Neural progenitor cell (in vitro differentiated cells): ENCODE measurements at regions not wholly inside any gene's neighbourhood (a gene's known extent, or its start where the extent isn't known, plus 50 kb on each side); places are given as distances from the start of the nearest gene placed in this dataset.
A peak's percentile ranks its signal among the peaks of the same experiment; 100 is the strongest.
"Not testable (repeated sequence)": the region's sequence is repeated elsewhere in the genome, so short reads cannot be mapped to it uniquely, and the experiment has no call there.

Experiments
- DNase-seq: peaks from one replicate; pipeline ENCODE4 v3.0.0-alpha.2; 2016; ENCODE audit warnings: low spot score
- H2AFZ ChIP-seq: fragments of 200-600 bp; sonication (generic); replicated peaks from 2 replicates; pipeline ENCODE4 v1.6.1; 2016; ENCODE audit warnings: antibody characterized with exemption
- H3F3A ChIP-seq: fragments of 200-600 bp; sonication (generic); 2 replicates; pipeline ENCODE4 v1.6.1; 2016; ENCODE audit warnings: antibody characterized with exemption, low read depth
- H3K27ac ChIP-seq: fragments of 200-600 bp; sonication (generic); 2 replicates; pipeline ENCODE4 v1.5.1; 2016; ENCODE audit warnings: mild to moderate bottlenecking
- H3K27me3 ChIP-seq: fragments of 200-600 bp; sonication (generic); 2 replicates; pipeline ENCODE4 v1.6.1; 2016; ENCODE audit warnings: mild to moderate bottlenecking, moderate library complexity
- H3K36me3 ChIP-seq: fragments of 200-600 bp; sonication (generic); 2 replicates; pipeline ENCODE4 v1.5.1; 2016
- H3K4me1 ChIP-seq: fragments of 200-600 bp; sonication (generic); 2 replicates; pipeline ENCODE4 v1.6.1; 2016; ENCODE audit warnings: mixed run types
- H3K4me2 ChIP-seq: fragments of 200-600 bp; sonication (generic); 2 replicates; pipeline ENCODE4 v1.6.1; 2016
- H3K4me3 ChIP-seq: fragments of 200-600 bp; sonication (generic); 2 replicates; pipeline ENCODE4 v1.5.1; 2016
- H3K79me2 ChIP-seq: fragments of 200-600 bp; sonication (generic); 2 replicates; pipeline ENCODE4 v1.6.1; 2016; ENCODE audit warnings: low read depth
- H3K9ac ChIP-seq: fragments of 200-600 bp; sonication (generic); 2 replicates; pipeline ENCODE4 v1.6.1; 2016
- H3K9me3 ChIP-seq: fragments of 200-600 bp; sonication (generic); 2 replicates; pipeline ENCODE4 v1.5.1; 2016; ENCODE audit warnings: low read depth
- H4K20me1 ChIP-seq: fragments of 200-600 bp; sonication (generic); 2 replicates; pipeline ENCODE4 v1.6.1; 2016; ENCODE audit warnings: low read depth
- H3K27ac Mint-ChIP-seq: 3 replicates; pipeline ENCODE4 v1.8.0; 2021; ENCODE audit warnings: mixed read lengths
- H3K27me3 Mint-ChIP-seq: 2 replicates; pipeline ENCODE4 v1.8.0; 2022; ENCODE audit warnings: low read depth, mild to moderate bottlenecking, inconsistent platforms, moderate library complexity, mixed read lengths; ENCODE audit not compliant: insufficient read depth
- H3K36me3 Mint-ChIP-seq: 3 replicates; pipeline ENCODE4 v1.8.0; 2021; ENCODE audit warnings: mixed read lengths
- H3K4me1 Mint-ChIP-seq: 3 replicates; pipeline ENCODE4 v1.8.0; 2021; ENCODE audit warnings: mixed read lengths
- H3K4me3 Mint-ChIP-seq: 3 replicates; pipeline ENCODE4 v1.8.0; 2021; ENCODE audit warnings: mild to moderate bottlenecking, moderate library complexity, mixed read lengths
- H3K9me3 Mint-ChIP-seq: 3 replicates; pipeline ENCODE4 v1.8.0; 2020; ENCODE audit warnings: mixed read lengths
- TF ChIP-seq, protein P1 (sequence below): fragments of 200-600 bp; sonication (generic); IDR thresholded peaks from 2 replicates; pipeline ENCODE4 v1.5.1; 2017; ENCODE audit warnings: antibody characterized with exemption, mild to moderate bottlenecking

DNA sequence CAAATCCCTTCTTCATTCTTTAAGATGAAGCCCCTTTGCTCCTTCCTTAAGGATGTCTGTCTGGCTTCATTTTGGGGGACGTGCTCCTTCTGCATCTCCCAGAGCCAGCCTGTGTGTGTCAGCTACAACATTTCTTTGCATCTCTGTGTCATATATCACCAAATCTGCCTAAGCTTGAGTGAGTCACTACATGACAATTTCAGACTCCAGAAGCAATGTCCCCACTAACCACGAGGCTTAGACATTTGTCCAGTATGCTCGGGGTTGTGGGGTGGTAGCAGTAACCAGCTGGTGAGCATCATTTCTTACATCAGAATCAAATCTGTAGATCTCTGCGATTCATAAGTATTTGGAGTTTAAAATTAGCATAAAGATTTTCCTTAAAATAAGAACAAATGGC, 54.1 kb upstream of the USP14 start:
- H3K9ac ChIP-seq, DNase-seq, H4K20me1 ChIP-seq, H3K4me3 Mint-ChIP-seq, H3K4me1 ChIP-seq, H2AFZ ChIP-seq, H3K27me3 ChIP-seq, H3K36me3 ChIP-seq, H3K27ac ChIP-seq, H3K27ac Mint-ChIP-seq, H3F3A ChIP-seq, H3K4me2 ChIP-seq, H3K4me1 Mint-ChIP-seq, H3K4me3 ChIP-seq, H3K9me3 ChIP-seq, H3K79me2 ChIP-seq, H3K36me3 Mint-ChIP-seq: not testable (repeated sequence)
- H3K9me3 Mint-ChIP-seq, result peaks cover 25% of the 10 kb centered on the region
- H3K27me3 Mint-ChIP-seq, result peaks cover 18% of the 10 kb centered on the region

DNA sequence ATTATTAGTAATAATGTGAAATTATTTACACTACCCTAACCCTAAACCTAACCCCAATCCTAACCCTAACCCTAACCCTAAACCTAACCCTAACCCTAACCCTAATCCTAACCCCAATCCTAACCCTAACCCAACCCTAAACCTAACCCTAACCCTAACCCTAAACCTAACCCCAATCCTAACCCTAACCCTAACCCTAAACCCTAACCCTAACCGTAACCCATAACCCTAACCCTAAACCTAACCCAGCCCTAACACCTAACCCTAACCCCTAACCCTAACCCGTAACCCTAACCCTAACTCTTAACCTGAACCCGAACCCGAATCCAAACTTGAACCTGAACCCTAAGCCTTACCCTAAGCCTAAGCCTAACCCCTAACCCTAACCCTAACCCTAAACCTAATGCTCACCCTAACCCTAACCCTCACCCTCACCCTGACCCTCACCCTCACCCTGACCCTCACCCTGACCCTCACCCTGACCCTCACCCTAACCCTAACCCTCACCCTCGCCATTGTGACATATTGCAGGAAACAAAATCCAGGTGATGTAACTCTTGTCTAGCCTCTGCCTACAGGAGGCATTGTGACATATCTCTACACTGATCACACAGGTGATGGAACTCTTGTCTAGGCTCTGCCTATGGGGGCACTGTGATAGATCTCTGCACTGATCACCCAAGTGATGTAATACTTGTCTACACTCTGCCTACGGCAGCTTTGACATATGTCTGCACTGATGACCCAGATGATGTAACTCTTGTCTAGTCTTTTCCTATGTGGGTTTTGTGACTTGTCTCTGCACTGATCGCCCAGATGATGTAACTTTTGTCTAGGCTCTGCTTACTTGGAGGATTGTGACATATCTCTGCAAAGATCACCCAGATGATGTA, 53.0 kb upstream of the USP14 start:
- not testable (repeated sequence) for H3K79me2 ChIP-seq, H3K36me3 ChIP-seq, H3K4me2 ChIP-seq, H2AFZ ChIP-seq, H3K36me3 Mint-ChIP-seq, H3K9me3 ChIP-seq, H3K9ac ChIP-seq, H3K27ac ChIP-seq, DNase-seq, H3K4me1 ChIP-seq, H4K20me1 ChIP-seq, H3K4me1 Mint-ChIP-seq, H3K27ac Mint-ChIP-seq, H3K27me3 ChIP-seq, H3K4me3 Mint-ChIP-seq, H3K4me3 ChIP-seq, H3F3A ChIP-seq
- peaks cover 27% of the 10 kb centered on the region for H3K27me3 Mint-ChIP-seq
- peaks cover 36% of the 10 kb centered on the region for H3K9me3 Mint-ChIP-seq

DNA sequence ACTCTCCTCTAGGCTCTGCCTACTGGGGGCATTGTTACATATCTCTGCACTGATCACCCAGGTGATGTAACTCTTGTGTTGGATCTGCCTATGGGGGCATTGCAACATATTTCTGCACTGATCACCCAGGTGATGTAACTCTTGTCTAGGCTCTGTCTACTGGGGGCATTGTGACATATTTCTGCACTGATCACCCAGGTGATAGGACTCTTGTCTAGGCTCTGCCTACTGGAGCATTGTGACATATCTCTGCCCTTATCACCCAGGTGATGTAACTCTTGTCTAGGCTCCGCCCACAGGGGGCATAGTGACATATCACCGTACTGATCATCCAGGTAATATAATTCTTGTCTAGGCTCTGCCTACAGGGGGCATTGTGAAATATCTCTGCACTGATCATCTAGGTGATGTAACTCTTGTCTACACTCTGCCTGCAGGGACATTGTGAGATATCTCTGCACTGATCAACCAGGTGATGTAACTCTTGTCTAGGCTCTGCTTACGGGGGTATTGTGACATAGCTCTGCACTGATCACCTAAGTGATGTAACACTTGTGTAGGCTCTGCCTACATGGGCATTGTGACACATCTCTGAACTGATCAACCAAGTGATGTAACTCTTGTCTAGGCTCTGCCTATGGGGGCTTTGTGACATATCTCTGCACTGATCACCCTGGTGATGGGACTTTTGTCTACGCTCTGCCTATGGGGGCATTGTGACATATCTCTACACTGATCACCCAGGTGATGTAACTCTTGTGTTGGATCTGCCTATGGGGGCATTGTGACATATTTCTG, 52.1 kb upstream of the USP14 start:
- H3K4me3 Mint-ChIP-seq, H3K4me1 Mint-ChIP-seq, H2AFZ ChIP-seq, H3K27ac Mint-ChIP-seq, H3K36me3 Mint-ChIP-seq, H3K4me3 ChIP-seq, H3K9ac ChIP-seq, H3K27ac ChIP-seq, DNase-seq, H3F3A ChIP-seq, H3K27me3 ChIP-seq, H3K4me2 ChIP-seq, H3K9me3 ChIP-seq, H3K36me3 ChIP-seq, H4K20me1 ChIP-seq, H3K4me1 ChIP-seq, H3K79me2 ChIP-seq: not testable (repeated sequence)
- Mint-ChIP-seq H3K27me3 (peaks cover 30% of the 10 kb centered on the region), H3K9me3 (peaks cover 40% of the 10 kb centered on the region)

DNA sequence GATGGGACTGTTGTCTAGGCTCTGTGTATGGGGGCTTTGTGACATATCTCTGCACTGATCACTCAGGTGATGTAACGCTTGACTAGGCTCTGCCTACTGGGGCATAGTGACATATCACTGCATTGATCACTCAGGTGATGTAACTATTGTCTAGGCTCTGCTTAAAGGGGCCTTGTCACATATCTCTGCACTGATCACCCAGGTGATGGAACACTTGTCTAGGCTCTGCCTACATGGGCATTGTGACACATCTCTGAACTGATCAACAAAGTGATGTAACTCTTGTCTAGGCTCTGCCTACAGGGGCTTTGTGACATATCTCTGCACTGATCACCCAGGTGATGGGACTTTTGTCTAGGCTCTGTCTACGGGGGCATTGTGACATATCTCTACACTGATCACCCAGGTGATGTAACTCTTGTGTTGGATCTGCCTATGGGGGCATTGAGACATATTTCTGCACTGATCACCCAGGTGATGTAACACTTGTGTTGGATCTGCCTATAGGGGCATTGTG, 51.4 kb upstream of the USP14 start:
- H3K4me3 Mint-ChIP-seq, result peak overlapping the region; percentile 42
- not testable (repeated sequence) for H3K4me2 ChIP-seq, H3K36me3 Mint-ChIP-seq, H3K4me1 ChIP-seq, H2AFZ ChIP-seq, H3F3A ChIP-seq, H3K36me3 ChIP-seq, H3K9me3 ChIP-seq, H3K9ac ChIP-seq, DNase-seq, H3K4me1 Mint-ChIP-seq, H3K79me2 ChIP-seq, H3K4me3 ChIP-seq, H4K20me1 ChIP-seq, H3K27ac ChIP-seq
- H3K27me3 Mint-ChIP-seq, result peaks cover 32% of the 10 kb centered on the region
- H3K27me3 ChIP-seq, result peaks cover 10% of the 10 kb centered on the region
- peaks cover 43% of the 10 kb centered on the region for H3K9me3 Mint-ChIP-seq
- peak overlapping the region; percentile 9 for H3K27ac Mint-ChIP-seq

DNA sequence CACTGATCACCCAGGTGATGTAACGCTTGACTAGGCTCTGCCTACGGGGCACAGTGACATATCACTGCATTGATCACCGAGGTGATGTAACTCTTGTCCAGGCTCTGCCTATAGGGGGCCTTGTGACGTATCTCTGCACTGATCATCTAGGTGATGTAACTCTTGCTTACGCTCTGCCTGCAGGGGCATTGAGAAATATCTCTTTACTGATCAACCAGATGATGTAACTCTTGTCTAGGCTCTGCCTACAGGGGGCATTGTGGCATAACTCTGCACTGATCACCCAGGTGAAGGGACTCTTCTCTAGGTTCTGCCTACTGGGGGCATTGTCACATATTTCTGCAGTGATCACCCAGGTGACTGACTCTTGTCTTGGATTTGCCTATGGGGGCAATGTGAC, 50.9 kb upstream of the USP14 start:
- Mint-ChIP-seq H3K27me3 (peaks cover 32% of the 10 kb centered on the region), H3K9me3 (peaks cover 43% of the 10 kb centered on the region)
- not testable (repeated sequence) for H3K36me3 ChIP-seq, H3K79me2 ChIP-seq, H3K9ac ChIP-seq, H3F3A ChIP-seq, H3K4me3 Mint-ChIP-seq, H3K9me3 ChIP-seq, H3K4me1 ChIP-seq, H3K4me2 ChIP-seq, H3K27ac ChIP-seq, H3K4me1 Mint-ChIP-seq, H3K4me3 ChIP-seq, H3K36me3 Mint-ChIP-seq, H3K27ac Mint-ChIP-seq, DNase-seq, H4K20me1 ChIP-seq, H2AFZ ChIP-seq
- H3K27me3 ChIP-seq, result peaks cover 10% of the 10 kb centered on the region
- TF ChIP-seq, protein P1, sequence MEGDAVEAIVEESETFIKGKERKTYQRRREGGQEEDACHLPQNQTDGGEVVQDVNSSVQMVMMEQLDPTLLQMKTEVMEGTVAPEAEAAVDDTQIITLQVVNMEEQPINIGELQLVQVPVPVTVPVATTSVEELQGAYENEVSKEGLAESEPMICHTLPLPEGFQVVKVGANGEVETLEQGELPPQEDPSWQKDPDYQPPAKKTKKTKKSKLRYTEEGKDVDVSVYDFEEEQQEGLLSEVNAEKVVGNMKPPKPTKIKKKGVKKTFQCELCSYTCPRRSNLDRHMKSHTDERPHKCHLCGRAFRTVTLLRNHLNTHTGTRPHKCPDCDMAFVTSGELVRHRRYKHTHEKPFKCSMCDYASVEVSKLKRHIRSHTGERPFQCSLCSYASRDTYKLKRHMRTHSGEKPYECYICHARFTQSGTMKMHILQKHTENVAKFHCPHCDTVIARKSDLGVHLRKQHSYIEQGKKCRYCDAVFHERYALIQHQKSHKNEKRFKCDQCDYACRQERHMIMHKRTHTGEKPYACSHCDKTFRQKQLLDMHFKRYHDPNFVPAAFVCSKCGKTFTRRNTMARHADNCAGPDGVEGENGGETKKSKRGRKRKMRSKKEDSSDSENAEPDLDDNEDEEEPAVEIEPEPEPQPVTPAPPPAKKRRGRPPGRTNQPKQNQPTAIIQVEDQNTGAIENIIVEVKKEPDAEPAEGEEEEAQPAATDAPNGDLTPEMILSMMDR, result peak; percentile 12

DNA sequence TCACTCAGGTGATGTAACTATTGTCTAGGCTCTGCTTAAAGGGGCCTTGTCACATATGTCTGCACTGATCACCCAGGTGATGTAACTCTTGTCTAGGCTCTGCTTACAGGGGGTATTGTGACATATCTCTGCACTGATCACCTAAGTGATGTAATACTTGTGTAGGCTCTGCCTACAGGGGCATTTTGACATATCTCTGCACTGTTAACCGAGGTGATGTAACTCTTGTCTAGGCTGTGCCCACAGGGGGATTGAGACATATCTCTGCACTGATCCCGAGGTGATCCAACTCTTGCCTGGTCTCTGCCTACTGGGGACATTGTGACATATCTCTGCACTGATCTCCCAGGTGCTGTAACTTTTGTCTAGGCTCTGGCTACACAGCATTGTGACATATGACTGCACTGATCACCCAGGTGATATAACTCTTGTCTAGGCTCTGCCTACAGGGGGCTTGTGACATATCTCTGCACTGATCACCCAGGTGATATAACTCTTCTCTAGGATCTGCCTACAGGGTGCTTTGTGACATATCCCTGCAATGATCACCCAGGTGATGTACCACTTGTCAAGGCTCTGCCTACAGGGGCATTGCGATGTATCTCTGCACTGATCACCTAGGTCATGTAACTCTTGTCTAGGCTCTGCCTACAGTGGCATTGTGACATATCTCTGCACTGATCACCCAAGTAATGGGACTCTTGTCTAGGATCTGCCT, 50.3 kb upstream of the USP14 start:
- H3K9me3 ChIP-seq, H3F3A ChIP-seq, H3K4me1 ChIP-seq, H4K20me1 ChIP-seq, H3K4me1 Mint-ChIP-seq, DNase-seq, H3K4me2 ChIP-seq, H3K27ac Mint-ChIP-seq, H3K4me3 Mint-ChIP-seq, H3K4me3 ChIP-seq, H3K27ac ChIP-seq, H2AFZ ChIP-seq, H3K79me2 ChIP-seq, H3K9ac ChIP-seq, H3K36me3 ChIP-seq, H3K36me3 Mint-ChIP-seq: not testable (repeated sequence)
- peaks cover 43% of the 10 kb centered on the region for H3K9me3 Mint-ChIP-seq
- peaks cover 10% of the 10 kb centered on the region for H3K27me3 ChIP-seq
- H3K27me3 Mint-ChIP-seq, result peaks cover 32% of the 10 kb centered on the region
